HG03378 (cell line): ENCODE measurements at regions not wholly inside any gene's neighbourhood (a gene's known extent, or its start where the extent isn't known, plus 50 kb on each side); places are given as distances from the start of the nearest gene placed in this dataset.
"Not testable (repeated sequence)": the region's sequence is repeated elsewhere in the genome, so short reads cannot be mapped to it uniquely, and the experiment has no call there.

ENCODE experiments used
- ATAC-seq: cut with Tn5 transposase; IDR thresholded peaks from one replicate; pipeline ENCODE4 v1.9.1; 2021; ENCODE audit warnings: mild to moderate bottlenecking, moderate library complexity; ENCODE audit not compliant: unreplicated experiment

DNA sequence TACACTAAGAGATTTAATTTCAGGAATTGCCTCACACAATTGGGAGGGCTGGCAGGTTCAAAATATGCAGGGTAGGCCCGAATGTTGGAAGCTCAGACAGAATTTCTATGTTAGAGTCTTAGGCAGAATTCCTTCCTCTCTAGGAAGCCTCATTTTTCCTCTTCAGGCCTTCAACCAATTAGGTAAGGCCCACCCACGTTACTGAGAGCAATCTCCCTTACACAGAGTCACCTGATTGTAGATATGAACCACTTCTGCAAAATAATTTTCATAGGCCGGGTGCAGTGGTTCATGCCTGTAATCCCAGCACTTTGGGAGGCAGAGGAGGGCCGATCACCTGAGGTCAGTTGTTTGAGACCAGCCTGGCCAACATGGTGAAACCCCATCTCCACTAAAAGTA is 50.2 kb upstream of the HIVEP1 start:
- ATAC-seq: no peak

DNA sequence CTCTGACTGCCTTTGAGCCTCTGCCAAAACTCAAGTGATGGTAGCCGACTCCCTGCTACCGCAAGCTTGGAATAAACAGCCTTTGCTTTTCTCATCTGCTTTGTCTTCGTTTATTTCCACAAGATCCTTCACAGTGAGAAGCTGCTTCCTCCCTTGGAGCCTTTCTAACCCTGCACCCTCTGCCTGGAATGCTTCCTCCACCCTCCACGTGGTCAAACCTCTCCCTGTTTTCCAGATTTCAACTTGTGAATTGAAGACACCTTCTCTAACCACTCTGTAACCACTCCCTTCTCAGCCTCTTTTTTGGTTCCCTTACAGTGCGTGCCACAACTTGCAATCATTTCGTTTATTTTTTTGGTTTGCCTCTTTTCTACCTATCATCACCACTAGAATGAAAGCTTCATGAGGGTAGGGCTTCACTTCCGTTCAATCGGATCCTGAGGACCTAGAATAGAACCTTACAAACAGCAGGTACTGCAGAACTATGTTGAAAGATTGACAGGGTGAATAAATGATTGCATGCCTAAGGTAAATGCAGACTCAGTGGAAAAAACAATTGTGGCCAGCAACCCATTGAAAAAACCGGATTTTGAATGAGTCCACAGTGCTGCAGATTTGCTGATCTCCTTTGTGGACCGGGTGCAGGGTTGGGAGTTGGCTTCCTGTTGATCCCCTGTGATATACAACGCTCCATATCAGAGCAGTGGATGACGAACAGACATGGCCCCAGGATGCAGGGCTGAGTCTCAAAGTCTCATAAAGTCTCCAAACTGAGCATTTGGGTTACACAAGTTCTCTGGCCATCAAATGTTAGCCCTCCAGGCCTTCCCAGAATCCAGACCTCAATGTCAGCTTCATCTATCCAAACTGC is 51.0 kb upstream of the HIVEP1 start:
- ATAC-seq: no peak

DNA sequence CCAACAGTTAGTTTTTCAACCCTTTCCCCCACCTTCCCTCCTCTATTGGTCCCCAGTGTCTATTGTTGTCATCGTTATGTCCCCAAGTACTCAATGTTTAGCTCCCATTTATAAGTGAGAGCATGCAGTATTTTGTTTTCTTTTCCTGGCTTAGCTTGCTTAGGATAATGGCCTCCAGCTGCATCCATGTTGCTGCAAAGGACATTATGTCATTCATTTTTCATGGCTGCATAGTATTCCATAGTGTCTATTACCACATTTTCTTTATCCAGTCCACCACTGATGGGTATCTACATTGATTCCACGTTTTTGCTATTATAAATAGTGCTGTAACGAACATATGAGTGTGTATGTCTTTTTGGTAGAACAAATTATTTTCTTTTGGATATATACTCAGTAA is 55.3 kb upstream of the HIVEP1 start:
- ATAC-seq: no peak

DNA sequence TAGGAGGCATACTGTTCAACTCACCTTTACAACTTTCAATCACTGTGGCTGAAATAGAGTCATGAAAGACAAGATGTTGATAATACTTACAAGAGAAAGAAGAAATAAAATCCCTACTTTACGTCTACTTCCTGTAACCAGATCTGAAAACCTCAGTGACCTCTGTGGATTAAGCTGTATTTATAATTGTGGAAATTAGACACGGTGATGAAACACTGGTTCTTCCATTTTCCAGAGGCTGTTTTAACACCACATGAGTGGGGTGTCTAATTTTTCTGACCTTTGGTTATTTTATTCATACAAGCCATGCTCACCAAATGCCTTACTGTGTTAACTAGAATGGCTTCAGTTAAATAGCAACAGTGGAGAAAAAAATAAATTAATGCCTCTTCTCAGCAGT is 58.5 kb upstream of the HIVEP1 start:
- no peak for ATAC-seq

DNA sequence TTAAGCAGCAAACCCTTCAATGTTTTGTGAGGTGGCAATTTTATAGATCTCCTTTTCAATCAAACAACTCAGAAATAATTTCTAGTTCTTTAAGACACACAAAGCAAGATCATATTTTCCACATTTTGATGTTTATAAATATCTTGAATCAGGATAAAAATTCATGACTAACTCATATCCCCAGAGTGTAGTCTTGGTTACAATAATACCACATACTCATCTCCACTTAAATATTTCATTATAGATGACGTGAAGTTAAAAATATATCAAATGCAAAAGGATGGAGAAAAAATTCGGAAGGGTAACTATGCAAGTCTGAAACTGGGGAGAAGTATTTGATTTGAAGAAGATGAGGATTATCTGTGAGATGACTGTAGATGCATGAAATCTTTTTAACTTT is 59.8 kb upstream of the HIVEP1 start:
- no peak for ATAC-seq

DNA sequence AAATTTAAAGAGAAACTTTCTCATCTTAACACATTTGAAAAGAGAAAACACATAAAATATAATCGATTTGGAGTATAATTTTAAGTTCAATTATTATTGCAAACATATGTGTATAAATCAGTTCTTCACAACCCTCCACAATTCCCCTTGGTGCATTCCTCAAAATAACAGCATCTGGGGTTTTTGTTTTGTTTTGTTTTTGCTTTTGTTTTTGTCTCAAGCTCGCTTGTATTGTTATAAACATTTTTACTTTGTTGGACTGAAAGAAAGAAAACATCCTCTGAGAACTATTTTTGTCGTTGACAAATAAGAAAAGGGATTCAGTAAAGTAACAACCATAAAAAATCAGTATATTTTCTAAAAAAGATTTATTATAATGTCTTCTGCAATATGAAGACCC is 60.2 kb upstream of the HIVEP1 start:
- ATAC-seq: no peak

DNA sequence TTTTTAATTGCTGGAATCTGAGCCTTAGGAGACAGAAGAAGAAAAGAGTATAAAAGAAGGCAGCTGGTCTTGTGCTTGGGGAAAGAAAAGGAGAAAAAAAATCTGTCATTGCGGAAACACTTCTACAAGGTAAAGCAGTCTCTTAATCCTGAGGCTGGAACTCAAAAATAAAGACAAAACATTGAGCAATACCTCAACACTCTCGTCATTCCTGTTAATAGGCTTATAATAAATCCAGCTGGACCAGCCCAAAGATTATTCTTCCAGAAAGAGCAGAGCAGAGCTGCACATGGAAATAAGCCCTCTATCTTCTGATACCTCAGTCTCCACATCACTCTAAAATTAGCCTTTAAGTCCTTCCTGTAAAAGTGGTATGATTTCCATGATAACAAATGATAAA is 62.0 kb upstream of the HIVEP1 start:
- ATAC-seq: no peak

DNA sequence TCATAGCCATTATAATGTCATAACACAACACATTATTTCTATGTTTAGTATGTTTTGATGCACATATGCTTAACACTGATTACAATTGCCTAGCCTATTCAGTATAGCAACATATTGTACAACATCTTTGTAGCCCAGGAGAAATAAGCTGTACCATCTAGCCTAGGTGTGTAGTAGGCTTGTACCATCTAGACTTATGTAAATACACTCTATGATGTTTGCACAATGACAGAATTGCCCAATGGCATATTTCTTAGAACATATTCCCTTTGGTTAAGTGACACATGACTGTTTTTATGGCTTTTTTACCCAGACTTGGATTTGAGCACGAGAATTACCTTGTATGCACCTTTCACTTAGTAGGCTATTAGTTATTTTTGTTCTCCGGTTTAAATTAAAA is 64.5 kb upstream of the HIVEP1 start:
- ATAC-seq: no peak

DNA sequence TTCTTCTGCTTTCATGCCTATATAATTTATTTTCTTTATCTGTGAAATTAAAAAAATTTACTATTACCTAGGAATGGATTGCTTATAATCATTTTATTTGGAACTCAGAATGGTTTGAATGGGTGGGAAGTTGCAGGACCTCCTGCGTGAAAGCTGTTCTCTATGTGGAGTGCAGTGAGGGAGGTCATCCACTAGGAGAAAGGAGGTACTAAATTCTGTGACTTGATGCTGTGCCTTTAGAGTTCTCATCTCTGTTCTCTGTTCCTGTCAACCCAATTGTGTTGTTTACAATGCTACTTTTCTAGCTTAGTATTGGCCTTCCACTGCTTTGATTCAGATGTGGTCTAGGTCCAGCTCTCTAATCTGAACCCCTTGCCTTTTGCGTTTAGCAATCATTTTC is 65.0 kb upstream of the HIVEP1 start:
- no peak for ATAC-seq

DNA sequence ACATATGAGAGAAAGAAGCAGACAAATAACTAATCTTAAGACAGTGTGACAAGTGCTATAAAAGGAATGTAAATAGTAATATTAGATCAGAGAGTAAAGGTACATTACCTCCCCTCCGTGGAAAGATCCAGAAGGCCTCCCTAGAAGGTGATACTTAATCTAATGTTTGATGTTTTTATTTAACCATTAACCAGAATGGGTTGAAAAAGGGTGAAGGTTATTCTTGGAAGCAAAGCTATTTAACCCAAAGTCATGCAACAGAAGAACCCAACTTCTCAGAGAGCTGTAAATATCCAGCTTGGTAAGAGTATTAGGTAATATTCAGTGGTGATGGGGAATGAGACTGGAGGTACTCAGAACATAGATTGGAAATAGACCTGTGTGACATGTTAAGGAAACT is 68.0 kb upstream of the HIVEP1 start:
- ATAC-seq: no peak

DNA sequence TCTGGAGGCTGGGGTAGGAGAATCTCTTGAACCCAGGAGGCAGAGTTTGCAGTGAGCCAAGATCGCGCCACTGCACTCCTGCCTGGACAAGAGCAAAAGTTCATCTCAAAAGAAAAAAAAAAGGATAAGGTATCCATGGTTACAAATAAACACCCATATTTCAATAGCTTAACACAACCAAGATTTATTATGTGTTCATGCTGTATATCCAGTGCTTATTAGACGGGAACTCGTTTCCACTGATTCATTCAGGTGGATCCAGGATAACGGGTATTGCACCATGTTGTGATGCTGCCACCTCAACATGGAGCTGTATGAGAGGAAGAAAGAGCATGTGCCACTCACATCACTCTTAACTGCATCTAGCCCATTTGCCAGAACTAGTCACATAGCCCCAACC is 69.1 kb upstream of the HIVEP1 start:
- no peak for ATAC-seq

DNA sequence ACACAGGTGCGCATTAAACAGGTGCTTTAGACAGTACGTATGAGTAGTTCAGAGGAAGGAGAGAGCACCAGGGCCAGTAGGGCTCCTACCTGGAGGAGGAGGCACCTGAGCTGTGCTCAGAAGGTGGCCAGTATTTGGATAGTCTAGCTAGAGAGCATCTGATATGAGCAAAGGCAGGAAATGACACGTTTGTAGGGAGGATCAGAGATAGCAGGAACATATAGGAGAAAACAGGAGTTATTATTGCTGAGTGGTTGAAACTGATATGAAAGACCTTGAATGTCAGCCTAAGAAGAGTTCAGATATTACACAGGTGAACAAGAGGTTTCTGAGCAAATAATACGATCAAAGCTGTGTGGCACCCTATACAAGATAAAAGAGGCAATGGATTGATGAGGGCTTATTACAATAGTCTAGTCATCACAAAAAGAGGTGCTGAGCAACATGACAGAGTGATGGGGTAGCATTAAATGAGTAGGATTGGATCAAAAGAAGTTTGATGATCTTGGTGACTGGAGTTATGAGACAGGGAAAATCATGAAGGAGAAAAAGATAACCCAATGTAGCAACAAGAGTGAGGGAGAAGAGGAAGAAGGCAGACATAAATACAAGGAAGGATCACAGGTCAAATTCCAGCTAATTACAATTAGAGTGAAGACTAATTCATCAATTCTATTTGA is 69.8 kb upstream of the HIVEP1 start:
- no peak for ATAC-seq

DNA sequence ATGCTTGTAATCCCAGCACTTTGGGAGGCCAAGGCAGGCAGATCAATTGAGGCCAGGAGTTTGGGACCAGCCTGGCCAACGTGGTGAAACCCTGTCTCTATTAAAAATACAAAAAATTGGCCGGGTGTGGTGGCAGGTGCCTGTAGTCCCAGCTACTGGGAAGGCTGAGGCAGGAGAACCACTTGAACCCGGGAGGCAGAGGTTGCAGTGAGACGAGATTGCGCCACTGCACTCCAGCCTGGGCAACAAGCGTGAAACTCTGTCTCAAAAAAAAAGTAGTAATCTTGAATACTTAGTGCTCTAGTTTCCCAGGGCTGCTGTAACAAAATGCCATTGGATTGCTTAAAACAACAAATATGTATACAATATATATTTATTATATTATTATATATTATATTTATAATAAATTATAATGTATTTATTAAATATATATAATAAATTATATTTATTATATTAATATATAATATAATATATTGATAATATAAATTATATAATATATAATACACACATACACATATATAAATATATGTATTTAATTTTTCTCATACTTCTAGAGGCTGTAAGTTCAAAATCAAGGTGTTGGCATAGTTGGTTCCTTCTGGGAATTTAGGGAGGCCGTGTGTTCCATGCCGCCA is 71.5 kb upstream of the HIVEP1 start:
- ATAC-seq: not testable (repeated sequence)

DNA sequence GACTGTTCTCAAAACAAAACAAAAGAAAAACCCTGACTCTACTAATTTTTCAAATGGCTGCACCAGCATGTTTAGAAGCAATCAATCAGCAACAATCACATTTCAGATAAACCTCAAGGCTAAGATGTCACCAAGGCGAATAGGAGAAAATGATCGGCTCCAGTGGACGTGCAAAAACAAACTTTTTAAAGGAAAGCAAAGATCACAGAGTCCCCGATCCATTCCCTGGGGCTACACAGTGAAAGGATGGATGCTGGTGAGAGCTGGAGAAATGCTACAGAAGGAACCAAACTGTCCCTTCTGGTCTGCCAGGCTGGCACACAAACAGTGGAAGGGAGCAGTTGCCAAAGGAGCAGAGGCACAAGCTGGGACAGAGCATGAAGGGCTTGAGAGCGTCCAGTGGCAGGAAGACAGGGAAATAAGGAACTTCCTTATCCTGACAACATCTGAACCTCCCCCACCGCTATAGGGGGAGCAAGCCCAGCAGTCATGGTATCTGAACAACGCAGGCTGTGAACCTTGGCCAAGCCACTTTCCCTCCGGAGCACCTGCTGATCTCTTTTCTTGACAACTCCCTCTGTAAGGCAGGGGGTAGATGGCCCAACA is 73.7 kb upstream of the HIVEP1 start:
- ATAC-seq: no peak

DNA sequence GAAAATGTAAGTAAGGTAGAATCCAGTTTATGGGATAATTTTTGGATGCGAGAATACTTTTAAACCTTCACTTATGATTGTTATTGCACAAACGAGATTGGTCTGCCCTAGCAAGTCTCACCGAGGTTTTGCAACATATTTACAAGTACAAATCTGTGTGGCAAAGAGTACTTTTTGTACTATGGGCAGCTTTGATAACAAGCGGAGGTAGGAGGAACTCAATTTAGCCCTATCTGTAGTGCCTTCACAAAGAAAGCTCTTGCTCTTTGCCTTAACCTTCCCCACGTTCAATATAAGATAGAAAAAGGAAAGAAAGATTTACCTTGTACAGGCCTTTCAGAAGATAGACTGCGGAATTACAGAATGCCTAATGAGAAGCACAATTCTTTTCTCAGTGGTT is 77.5 kb upstream of the HIVEP1 start:
- ATAC-seq: no peak

DNA sequence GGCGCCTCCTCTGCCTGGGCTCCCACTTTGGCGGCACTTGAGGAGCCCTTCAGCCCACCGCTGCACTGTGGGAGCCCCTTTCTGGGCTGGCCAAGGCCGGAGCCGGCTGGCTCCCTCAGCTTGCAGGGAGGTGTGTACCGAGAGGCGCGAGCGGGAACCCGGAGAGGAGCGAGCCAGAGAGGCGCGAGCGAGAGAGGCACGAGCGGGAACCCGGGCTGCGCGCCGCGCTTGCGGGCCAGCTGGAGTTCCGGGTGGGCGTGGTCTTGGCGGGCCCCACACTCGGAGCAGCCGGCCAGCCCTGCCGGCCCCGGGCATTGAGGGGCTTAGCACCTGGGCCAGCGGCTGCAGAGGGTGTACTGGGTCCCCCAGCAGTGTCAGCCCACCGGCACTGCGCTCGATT is 79.2 kb upstream of the HIVEP1 start:
- not testable (repeated sequence) for ATAC-seq

DNA sequence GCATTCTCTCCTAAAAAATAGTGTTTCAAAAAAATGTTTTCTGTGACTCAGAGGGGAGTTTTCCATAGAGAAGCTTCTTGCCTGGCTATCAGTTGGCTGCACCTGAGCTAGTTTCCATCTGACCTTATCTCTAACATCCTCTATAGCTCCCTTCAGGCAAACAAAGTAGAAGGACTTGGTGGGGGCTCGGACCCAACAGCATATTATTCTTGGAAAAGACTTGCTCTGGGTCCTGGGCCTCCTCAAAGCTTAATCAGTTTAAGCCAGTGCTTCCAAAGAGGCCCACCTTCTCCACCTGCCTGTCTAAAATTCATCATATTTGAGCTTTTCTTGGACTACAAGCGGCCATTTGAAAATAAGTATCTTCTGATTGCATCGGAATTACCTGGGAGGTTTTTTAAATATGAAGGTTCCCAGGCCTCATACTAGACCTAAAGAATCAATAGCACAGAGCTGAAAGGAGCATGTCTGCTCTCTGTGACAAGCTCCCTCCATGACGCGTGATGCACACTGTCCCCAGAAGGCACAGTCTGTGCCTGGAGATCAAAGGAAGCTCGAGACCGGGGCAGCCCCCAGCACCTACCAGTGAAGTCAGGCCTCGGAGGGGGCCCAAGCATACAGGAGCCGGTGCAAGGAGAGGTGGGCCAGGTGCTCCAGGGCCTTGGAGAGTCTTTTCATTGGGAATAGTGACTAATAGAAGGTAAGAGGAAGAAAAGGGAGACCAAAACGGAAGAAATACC is 80.6 kb upstream of the HIVEP1 start:
- no peak for ATAC-seq

DNA sequence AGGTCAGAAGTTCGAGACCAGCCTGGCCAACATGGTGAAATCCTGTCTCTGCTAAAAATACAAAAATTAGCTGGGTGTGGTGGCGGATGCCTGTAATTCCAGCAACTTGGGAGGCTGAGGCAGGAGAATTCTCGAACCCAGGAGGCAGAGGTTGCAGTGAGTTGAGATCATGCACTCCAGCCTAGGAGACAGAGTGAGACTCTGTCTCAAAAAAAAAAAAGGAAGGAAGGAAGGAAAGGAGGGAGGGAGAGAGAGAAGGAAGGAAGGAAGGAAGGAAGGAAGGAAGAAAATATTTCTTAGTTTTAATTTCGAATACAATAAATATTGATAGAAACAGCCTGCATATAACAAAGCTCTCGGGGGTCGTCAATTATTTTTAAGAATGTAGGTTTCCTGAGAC is 81.3 kb upstream of the HIVEP1 start:
- ATAC-seq: not testable (repeated sequence)

DNA sequence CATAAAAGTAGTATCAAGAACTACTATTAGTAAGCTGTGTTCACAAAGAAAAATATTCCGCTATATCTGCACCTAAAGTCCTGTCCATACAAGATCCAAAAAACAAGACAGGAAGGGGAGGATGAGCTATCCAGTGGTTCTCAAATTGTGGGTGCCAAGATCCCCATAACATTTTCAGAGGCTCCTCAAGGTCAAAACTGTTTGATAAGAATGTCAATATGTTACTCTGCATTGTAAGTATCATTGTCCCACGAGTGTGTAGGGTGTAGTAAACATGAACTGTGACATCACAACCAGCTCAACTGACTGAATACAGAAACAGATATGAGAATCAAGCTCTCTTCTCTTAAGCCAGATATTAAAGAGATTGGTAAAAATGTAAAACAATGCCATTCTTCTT is 81.9 kb upstream of the HIVEP1 start:
- ATAC-seq: no peak

DNA sequence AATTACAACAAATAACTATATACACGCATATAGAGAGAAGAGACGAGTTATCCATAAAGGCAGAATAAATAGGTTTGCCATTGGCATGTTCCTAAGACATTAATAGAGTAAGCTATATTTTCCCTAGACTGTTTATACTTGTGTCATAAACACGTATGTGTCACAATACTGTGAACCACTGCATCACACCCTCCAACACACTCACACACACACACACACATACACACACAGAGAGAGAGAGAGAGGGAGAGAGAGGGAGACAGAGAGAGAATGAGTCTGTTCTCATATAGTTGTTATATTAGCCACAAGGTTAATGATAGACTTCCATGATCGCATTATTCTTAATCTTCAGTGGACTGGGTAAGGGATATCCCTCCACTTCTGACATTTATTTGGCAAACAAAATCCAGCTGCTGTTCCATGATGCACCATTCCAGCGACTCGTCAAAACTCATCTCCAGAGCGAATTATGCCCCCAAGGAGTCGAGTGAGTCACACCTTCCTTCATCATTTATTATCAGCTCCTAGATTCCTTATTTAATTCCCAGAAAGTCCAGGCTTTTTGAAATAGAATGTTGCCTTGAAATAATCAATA is 82.8 kb upstream of the HIVEP1 start:
- no peak for ATAC-seq
